ENCODE measurements at regions not wholly inside any gene's neighbourhood (a gene's known extent, or its start where the extent isn't known, plus 50 kb on each side); places are given as distances from the start of the nearest gene placed in this dataset.

DNA sequence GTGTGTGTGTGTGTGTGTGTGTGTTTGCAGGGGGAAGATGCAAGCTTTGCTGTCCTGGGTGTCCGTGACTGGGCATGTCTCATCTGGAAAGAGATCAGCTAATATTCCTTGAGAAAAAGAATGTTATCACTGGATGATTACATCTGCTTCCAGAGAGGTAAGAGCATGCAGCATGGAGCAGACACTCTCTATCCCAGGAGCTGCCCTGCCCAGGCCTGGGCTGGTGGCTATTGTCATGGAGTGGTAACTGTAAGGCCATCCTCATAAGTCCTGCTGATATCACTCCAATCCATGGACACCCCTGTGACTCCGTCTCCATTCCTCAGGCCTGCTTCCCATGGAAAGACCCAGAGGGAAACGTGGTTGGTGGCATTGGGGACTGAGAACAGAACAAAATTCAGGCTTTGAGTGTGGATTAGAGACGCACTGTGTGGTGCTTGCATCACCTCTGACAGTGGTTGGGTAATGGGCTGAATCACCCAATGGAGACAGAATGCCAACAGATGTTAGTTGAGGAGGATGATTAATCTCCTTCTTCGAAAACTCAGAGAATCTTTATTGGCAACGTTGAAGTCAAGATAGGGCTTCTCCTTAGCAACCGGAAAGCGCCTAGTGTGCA is 52.0 kb upstream of the KCNIP1 start:
- TF ChIP-seq, protein P1, sequence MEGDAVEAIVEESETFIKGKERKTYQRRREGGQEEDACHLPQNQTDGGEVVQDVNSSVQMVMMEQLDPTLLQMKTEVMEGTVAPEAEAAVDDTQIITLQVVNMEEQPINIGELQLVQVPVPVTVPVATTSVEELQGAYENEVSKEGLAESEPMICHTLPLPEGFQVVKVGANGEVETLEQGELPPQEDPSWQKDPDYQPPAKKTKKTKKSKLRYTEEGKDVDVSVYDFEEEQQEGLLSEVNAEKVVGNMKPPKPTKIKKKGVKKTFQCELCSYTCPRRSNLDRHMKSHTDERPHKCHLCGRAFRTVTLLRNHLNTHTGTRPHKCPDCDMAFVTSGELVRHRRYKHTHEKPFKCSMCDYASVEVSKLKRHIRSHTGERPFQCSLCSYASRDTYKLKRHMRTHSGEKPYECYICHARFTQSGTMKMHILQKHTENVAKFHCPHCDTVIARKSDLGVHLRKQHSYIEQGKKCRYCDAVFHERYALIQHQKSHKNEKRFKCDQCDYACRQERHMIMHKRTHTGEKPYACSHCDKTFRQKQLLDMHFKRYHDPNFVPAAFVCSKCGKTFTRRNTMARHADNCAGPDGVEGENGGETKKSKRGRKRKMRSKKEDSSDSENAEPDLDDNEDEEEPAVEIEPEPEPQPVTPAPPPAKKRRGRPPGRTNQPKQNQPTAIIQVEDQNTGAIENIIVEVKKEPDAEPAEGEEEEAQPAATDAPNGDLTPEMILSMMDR (conservative IDR thresholded peaks at IDR 0.05; ENCODE audit: low read depth, low read length): no peak
- no peak for TF ChIP-seq POLR2A (IDR thresholded peaks at IDR 0.05; ENCODE audit: low read depth, low read length)
- TF ChIP-seq, protein P2, sequence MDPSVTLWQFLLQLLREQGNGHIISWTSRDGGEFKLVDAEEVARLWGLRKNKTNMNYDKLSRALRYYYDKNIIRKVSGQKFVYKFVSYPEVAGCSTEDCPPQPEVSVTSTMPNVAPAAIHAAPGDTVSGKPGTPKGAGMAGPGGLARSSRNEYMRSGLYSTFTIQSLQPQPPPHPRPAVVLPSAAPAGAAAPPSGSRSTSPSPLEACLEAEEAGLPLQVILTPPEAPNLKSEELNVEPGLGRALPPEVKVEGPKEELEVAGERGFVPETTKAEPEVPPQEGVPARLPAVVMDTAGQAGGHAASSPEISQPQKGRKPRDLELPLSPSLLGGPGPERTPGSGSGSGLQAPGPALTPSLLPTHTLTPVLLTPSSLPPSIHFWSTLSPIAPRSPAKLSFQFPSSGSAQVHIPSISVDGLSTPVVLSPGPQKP (IDR thresholded peaks at IDR 0.05; ENCODE audit: borderline replicate concordance, low read depth, low read length): no peak
- TF ChIP-seq BHLHE40 (IDR thresholded peaks at IDR 0.05; ENCODE audit: low read depth, low read length): no peak
- peak; percentile 88 for TF ChIP-seq CEBPB (IDR thresholded peaks at IDR 0.05; ENCODE audit: low read depth, low read length)
- no peak for TF ChIP-seq RAD21 (IDR thresholded peaks at IDR 0.05; ENCODE audit: low read length)
